GM23248 (cell line): ENCODE measurements at regions not wholly inside any gene's neighbourhood (a gene's known extent, or its start where the extent isn't known, plus 50 kb on each side); places are given as distances from the start of the nearest gene placed in this dataset.

Source experiments
- EZH2 ChIP-seq: fragments of 200-600 bp; sonication (generic); IDR thresholded peaks from 2 replicates; pipeline ENCODE4 v1.6.1; 2018; ENCODE audit warnings: antibody characterized with exemption, mild to moderate bottlenecking; ENCODE audit not compliant: insufficient read depth, poor library complexity, severe bottlenecking
- EZH2phosphoT487 ChIP-seq: fragments of 200-600 bp; sonication (generic); IDR thresholded peaks from 2 replicates; pipeline ENCODE4 v1.6.1; 2018; ENCODE audit warnings: antibody characterized with exemption, moderate library complexity, mild to moderate bottlenecking, low read depth; ENCODE audit not compliant: insufficient read depth

GRCh38 chr16:86095906-86096485, 197.0 kb downstream of the IRF8 start:
- TF ChIP-seq EZH2 = no peak
- no peak for TF ChIP-seq EZH2phosphoT487
